ENCODE measurements at regions not wholly inside any gene's neighbourhood (a gene's known extent, or its start where the extent isn't known, plus 50 kb on each side); places are given as distances from the start of the nearest gene placed in this dataset.

DNA sequence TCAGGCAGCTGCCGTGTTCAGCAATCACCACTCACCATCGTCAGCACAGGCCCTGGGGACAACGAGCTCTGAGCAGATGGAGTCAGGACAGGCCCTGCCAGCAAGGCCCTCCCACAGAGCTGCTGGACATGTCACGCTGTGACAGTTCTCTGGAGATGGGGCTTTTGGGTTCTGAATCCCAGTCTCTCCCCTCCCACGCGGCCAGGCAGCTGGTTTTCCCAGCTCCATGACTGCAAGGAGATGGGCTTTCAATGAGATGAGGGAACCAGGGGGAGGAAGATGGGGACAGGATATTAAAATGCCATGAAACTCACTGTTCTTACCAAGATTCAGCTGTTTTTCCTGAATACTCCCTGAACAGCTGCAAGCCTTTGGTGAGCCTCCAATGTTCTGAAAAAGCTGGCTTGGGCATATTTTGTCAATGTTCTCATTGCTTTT, 305.9 kb downstream of the BRD1 start:
- no peak for TF ChIP-seq CTCF (conservative IDR thresholded peaks at IDR 0.05)

GRCh38 chr22:49519117-49519737, 308.4 kb downstream of the BRD1 start:
- no peak for TF ChIP-seq CTCF (conservative IDR thresholded peaks at IDR 0.05)
- H3K27ac ChIP-seq: no peak overlapping the region

More for the DNA sequence above, 305.9 kb downstream of the BRD1 start:
- H3K27ac ChIP-seq: no peak overlapping the region

- no peak for TF ChIP-seq CTCF (conservative IDR thresholded peaks at IDR 0.05)
- H3K27ac ChIP-seq: no peak overlapping the region
Observed at GRCh38 chr22:49518436-49518970, 309.2 kb downstream of the BRD1 start.

GRCh38 chr22:49517667-49518185, 309.9 kb downstream of the BRD1 start:
- H3K27ac ChIP-seq: no peak overlapping the region
- TF ChIP-seq CTCF (conservative IDR thresholded peaks at IDR 0.05): no peak

- TF ChIP-seq CTCF (conservative IDR thresholded peaks at IDR 0.05): no peak
- H3K27ac ChIP-seq: no peak overlapping the region
Observed at GRCh38 chr22:49517211-49517610, 310.5 kb downstream of the BRD1 start.

- H3K27ac ChIP-seq: no peak overlapping the region
- TF ChIP-seq CTCF (conservative IDR thresholded peaks at IDR 0.05): no peak
Observed at GRCh38 chr22:49515475-49515874, 312.2 kb downstream of the BRD1 start.

DNA sequence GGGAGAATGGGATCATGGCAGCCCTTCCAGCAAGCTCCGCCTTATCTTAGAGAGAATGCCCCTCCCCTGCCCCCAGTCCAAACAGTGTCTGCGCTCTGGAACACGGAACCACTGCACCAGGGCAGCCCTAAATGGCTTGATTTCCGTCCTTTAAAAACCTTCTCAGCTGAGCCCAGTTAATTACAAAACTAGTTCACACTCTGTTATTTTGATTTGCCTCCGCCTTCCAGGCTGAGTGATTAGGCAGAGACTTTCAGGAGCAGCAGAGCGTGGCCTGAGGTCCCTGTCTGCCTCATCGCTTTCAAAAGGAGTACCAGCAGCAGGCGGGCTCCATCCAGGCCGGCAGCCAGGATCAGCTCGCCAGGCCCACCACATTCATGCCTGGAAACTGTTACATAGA, 313.0 kb downstream of the BRD1 start:
- H3K27ac ChIP-seq: no peak overlapping the region
- TF ChIP-seq CTCF (conservative IDR thresholded peaks at IDR 0.05): no peak

Data from VCaP (cell line).